ENCODE measurements at regions not wholly inside any gene's neighbourhood (a gene's known extent, or its start where the extent isn't known, plus 50 kb on each side); places are given as distances from the start of the nearest gene placed in this dataset.
A peak's percentile ranks its signal among the peaks of the same experiment; 100 is the strongest.

- no peak for DNase-seq
- Histone ChIP-seq H3K36me3 (no peaks in the 10 kb centered on the region), H3K27me3 (no peaks in the 10 kb centered on the region), H3K4me1 (no peaks in the 10 kb centered on the region), H3K4me3 (ENCODE audit: low read depth, low read length) (no peak overlapping the region), H3K9me3 (no peaks in the 10 kb centered on the region)
- peak; percentile 26; the same call in 1 of the 2 replicates for TF ChIP-seq CTCF (IDR thresholded peaks at IDR 0.05; ENCODE audit: low read depth, low read length)
Observed at GRCh38 chr6:97465877-97466561, 183.0 kb upstream of the MMS22L start.

GRCh38 chr6:97468981-97469380 lies 186.0 kb upstream of the MMS22L start:
- Histone ChIP-seq H3K4me1 (no peaks in the 10 kb centered on the region), H3K4me3 (ENCODE audit: low read depth, low read length) (no peak overlapping the region), H3K36me3 (no peaks in the 10 kb centered on the region), H3K9me3 (no peaks in the 10 kb centered on the region), H3K27me3 (no peaks in the 10 kb centered on the region; the same call in 1 of the 2 replicates)
- no peak for TF ChIP-seq CTCF (IDR thresholded peaks at IDR 0.05; ENCODE audit: low read depth, low read length)
- DNase-seq, result no peak

DNA sequence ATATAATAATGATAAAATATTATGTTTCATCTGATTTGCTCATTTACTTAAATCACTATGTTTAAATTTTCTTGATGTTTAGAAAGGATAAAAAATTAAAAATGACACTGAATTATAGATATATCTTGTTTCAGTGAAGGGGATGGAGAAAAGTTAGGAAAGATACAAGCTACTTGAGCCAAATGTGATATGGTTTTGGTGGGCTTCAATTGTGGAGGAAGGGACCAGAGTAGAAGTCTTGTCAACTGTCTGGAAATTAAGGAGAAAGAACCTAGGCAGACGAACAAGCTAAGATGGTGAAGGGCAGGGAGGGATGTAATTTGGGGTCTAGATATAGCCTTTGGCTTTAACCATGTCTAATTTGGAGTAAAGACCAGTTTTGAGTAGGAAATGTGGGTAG lies 186.4 kb upstream of the MMS22L start:
- no peaks in the 10 kb centered on the region; the same call in 1 of the 2 replicates for H3K27me3 ChIP-seq
- no peaks in the 10 kb centered on the region for H3K4me1 ChIP-seq
- no peak for DNase-seq
- no peaks in the 10 kb centered on the region for H3K9me3 ChIP-seq
- no peaks in the 10 kb centered on the region for H3K36me3 ChIP-seq
- no peak overlapping the region for H3K4me3 ChIP-seq (ENCODE audit: low read depth, low read length)
- TF ChIP-seq CTCF (IDR thresholded peaks at IDR 0.05; ENCODE audit: low read depth, low read length), result no peak

- Histone ChIP-seq H3K9me3 (no peaks in the 10 kb centered on the region), H3K36me3 (no peaks in the 10 kb centered on the region), H3K27me3 (no peaks in the 10 kb centered on the region; the same call in 1 of the 2 replicates), H3K4me3 (ENCODE audit: low read depth, low read length) (no peak overlapping the region), H3K4me1 (no peaks in the 10 kb centered on the region)
- no peak for TF ChIP-seq CTCF (IDR thresholded peaks at IDR 0.05; ENCODE audit: low read depth, low read length)
- DNase-seq, result no peak
Observed at GRCh38 chr6:97470322-97470721, 187.3 kb upstream of the MMS22L start.

- Histone ChIP-seq H3K4me1 (no peaks in the 10 kb centered on the region), H3K36me3 (no peaks in the 10 kb centered on the region), H3K4me3 (ENCODE audit: low read depth, low read length) (no peak overlapping the region), H3K9me3 (no peaks in the 10 kb centered on the region), H3K27me3 (no peaks in the 10 kb centered on the region; the same call in 1 of the 2 replicates)
- no peak for TF ChIP-seq CTCF (IDR thresholded peaks at IDR 0.05; ENCODE audit: low read depth, low read length)
- DNase-seq, result no peak
Observed at GRCh38 chr6:97473979-97474378, 191.0 kb upstream of the MMS22L start.

GRCh38 chr6:97497713-97498331 lies 214.8 kb upstream of the MMS22L start:
- TF ChIP-seq CTCF (IDR thresholded peaks at IDR 0.05; ENCODE audit: low read depth, low read length), result peak; percentile 87
- no peak overlapping the region for H3K4me3 ChIP-seq (ENCODE audit: low read depth, low read length)
- H3K4me1 ChIP-seq, result no peaks in the 10 kb centered on the region
- peak; percentile 63 for DNase-seq
- no peaks in the 10 kb centered on the region for H3K9me3 ChIP-seq
- H3K27me3 ChIP-seq, result peaks cover 4% of the 10 kb centered on the region
- H3K36me3 ChIP-seq, result no peaks in the 10 kb centered on the region
